Mesothelial cell of epicardium (in vitro differentiated cells): ENCODE measurements at regions not wholly inside any gene's neighbourhood (a gene's known extent, or its start where the extent isn't known, plus 50 kb on each side); places are given as distances from the start of the nearest gene placed in this dataset.

Experiments
- DNase-seq, 2 experiments: peaks; one replicate each; pipeline ENCODE4 v3.0.0; 2021; ENCODE audit warnings: low spot score in 2 of 2; ENCODE audit not compliant: unreplicated experiment in 2 of 2
- H3K27ac Mint-ChIP-seq: 2 replicates; pipeline ENCODE4 v1.8.0; 2021; ENCODE audit warnings: mixed read lengths
- H3K27me3 Mint-ChIP-seq: 2 replicates; pipeline ENCODE4 v1.8.0; 2021; ENCODE audit warnings: low read depth, mixed read lengths
- H3K36me3 Mint-ChIP-seq: 2 replicates; pipeline ENCODE4 v1.8.0; 2021; ENCODE audit warnings: mixed read lengths
- H3K4me1 Mint-ChIP-seq: 2 replicates; pipeline ENCODE4 v1.8.0; 2021; ENCODE audit warnings: mixed read lengths
- H3K4me3 Mint-ChIP-seq: 2 replicates; pipeline ENCODE4 v1.8.0; 2021; ENCODE audit warnings: mild to moderate bottlenecking, moderate library complexity, mixed read lengths
- H3K9me3 Mint-ChIP-seq: 2 replicates; pipeline ENCODE4 v1.8.0; 2021; ENCODE audit warnings: mixed read lengths
- TF ChIP-seq, protein P1 (sequence below): fragments of 200-600 bp; sonication (generic); IDR thresholded peaks from one replicate; pipeline ENCODE4 v1.5.0; 2021; ENCODE audit warnings: antibody characterized with exemption; ENCODE audit not compliant: unreplicated experiment

GRCh38 chr10:36559412-36560400 lies 565.7 kb upstream of the ANKRD30A start:
- Mint-ChIP-seq H3K27ac (no peak overlapping the region), H3K36me3 (no peaks in the 10 kb centered on the region), H3K4me3 (no peak overlapping the region), H3K9me3 (no peaks in the 10 kb centered on the region), H3K4me1 (no peaks in the 10 kb centered on the region), H3K27me3 (no peaks in the 10 kb centered on the region)
- TF ChIP-seq, protein P1, sequence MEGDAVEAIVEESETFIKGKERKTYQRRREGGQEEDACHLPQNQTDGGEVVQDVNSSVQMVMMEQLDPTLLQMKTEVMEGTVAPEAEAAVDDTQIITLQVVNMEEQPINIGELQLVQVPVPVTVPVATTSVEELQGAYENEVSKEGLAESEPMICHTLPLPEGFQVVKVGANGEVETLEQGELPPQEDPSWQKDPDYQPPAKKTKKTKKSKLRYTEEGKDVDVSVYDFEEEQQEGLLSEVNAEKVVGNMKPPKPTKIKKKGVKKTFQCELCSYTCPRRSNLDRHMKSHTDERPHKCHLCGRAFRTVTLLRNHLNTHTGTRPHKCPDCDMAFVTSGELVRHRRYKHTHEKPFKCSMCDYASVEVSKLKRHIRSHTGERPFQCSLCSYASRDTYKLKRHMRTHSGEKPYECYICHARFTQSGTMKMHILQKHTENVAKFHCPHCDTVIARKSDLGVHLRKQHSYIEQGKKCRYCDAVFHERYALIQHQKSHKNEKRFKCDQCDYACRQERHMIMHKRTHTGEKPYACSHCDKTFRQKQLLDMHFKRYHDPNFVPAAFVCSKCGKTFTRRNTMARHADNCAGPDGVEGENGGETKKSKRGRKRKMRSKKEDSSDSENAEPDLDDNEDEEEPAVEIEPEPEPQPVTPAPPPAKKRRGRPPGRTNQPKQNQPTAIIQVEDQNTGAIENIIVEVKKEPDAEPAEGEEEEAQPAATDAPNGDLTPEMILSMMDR = no peak
- DNase-seq = no peak

DNA sequence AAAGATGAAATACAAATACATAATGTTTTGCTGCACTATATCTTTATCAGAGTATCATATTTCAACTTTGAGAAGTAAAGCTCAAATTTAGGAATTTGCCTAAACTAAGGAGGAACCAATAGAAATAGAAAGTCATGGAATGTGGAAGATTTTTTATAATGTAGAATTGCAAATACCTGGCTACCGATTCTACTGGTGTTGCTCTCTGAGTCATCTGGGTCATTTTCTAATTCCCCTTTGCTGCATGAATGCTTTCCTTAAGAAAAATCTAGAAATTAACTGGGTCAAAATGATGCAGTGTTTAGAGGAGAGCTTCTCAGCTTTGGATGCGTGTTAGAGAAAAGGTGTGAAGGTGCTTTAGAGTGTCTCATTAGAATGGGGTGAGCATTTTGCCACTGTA lies 568.9 kb upstream of the ANKRD30A start:
- no peaks in the 10 kb centered on the region for H3K27me3 Mint-ChIP-seq
- TF ChIP-seq, protein P1 = no peak
- no peak for DNase-seq
- no peaks in the 10 kb centered on the region for H3K4me1 Mint-ChIP-seq
- H3K9me3 Mint-ChIP-seq = no peaks in the 10 kb centered on the region
- H3K27ac Mint-ChIP-seq = no peak overlapping the region
- H3K36me3 Mint-ChIP-seq = no peaks in the 10 kb centered on the region
- H3K4me3 Mint-ChIP-seq = no peak overlapping the region

GRCh38 chr10:36555036-36555435 lies 570.4 kb upstream of the ANKRD30A start:
- no peak for DNase-seq
- H3K9me3 Mint-ChIP-seq = no peaks in the 10 kb centered on the region
- H3K27me3 Mint-ChIP-seq = no peaks in the 10 kb centered on the region
- no peak overlapping the region for H3K27ac Mint-ChIP-seq
- no peaks in the 10 kb centered on the region for H3K36me3 Mint-ChIP-seq
- TF ChIP-seq, protein P1 = no peak
- H3K4me1 Mint-ChIP-seq = no peaks in the 10 kb centered on the region
- no peak overlapping the region for H3K4me3 Mint-ChIP-seq

DNA sequence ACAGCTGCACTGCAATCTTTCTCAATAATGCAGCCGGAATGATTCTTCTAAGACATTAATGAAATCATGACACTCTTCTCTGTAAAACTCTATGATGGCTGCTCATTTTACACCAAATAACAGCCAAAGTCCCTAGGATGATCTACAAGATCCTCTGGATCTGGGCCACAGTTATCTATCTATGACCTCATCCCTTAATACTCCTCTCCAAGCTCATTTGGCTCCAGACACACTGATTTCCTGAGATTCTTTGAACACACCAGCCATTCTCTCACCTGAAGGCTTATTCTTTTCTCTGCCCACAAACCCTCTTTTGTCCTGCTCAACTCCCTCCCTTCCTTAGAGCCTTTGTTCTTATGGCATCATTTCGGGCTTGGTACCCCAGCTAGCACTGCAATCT lies 577.4 kb upstream of the ANKRD30A start:
- Mint-ChIP-seq H3K36me3 (no peaks in the 10 kb centered on the region), H3K27me3 (no peaks in the 10 kb centered on the region), H3K4me1 (no peaks in the 10 kb centered on the region), H3K9me3 (no peaks in the 10 kb centered on the region), H3K27ac (no peak overlapping the region), H3K4me3 (no peak overlapping the region)
- TF ChIP-seq, protein P1 = no peak
- no peak for DNase-seq

DNA sequence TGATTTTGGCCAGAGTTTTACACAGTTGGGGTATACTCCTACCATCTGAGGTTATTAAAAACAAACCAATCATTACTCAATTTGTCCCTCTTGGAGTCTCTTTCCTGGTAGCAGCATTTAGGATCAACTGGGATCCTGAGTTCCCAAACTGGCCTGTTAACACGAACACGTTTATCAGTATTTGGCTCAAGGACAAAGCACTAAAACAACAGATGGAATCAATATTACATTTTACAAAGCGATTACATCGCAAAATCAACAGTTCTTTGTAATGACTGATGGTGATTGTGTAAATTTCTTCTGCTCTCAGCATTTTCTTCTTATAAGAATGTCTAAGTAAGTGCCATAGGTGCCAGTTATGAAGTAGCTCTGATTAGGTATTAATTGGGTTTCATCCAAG lies 582.9 kb upstream of the ANKRD30A start:
- no peak overlapping the region for H3K27ac Mint-ChIP-seq
- TF ChIP-seq, protein P1 = no peak
- no peak overlapping the region for H3K4me3 Mint-ChIP-seq
- H3K36me3 Mint-ChIP-seq = no peaks in the 10 kb centered on the region
- peaks cover 4% of the 10 kb centered on the region for H3K9me3 Mint-ChIP-seq
- peaks cover 3% of the 10 kb centered on the region for H3K4me1 Mint-ChIP-seq
- no peak for DNase-seq
- no peaks in the 10 kb centered on the region for H3K27me3 Mint-ChIP-seq
